Lung (tissue), 11 donors: ENCODE measurements at regions not wholly inside any gene's neighbourhood (a gene's known extent, or its start where the extent isn't known, plus 50 kb on each side); places are given as distances from the start of the nearest gene placed in this dataset.

Experiments
- ATAC-seq: fragments of 200-7000 bp; cut with Tn5 transposase; one replicate; pipeline ENCODE4 v1.9.1; 2020; ENCODE audit warnings: moderate number of reproducible peaks; ENCODE audit not compliant: insufficient read depth, low FRiP score
- DNase-seq, 3 donors: peaks; one replicate each; pipeline ENCODE4 v3.0.0-alpha.2; 2013 to 2017
- H3K27ac ChIP-seq, 2 donors: one replicate each; pipeline ENCODE4 v1.5.1; 2013; ENCODE audit warnings: mild to moderate bottlenecking in 2 of 2, moderate library complexity in 2 of 2, control low read depth in 1 of 2, inconsistent platforms in 1 of 2, low read depth in 1 of 2, low read length in 1 of 2
- H3K27me3 ChIP-seq, 3 donors: one replicate each; pipeline ENCODE4 v1.5.1; 2013; ENCODE audit warnings: low read length in 2 of 3; ENCODE audit not compliant: control insufficient read depth in 3 of 3, insufficient read depth in 3 of 3
- H3K36me3 ChIP-seq, 4 donors: one replicate each; pipeline ENCODE4 v1.5.1; 2013; ENCODE audit warnings: low read length in 4 of 4, mild to moderate bottlenecking in 1 of 4, moderate library complexity in 1 of 4; ENCODE audit not compliant: control insufficient read depth in 4 of 4, insufficient read depth in 4 of 4
- H3K4me1 ChIP-seq, 5 donors: one replicate each; pipeline ENCODE4 v1.5.1; 2013; ENCODE audit warnings: low read length in 5 of 5, mild to moderate bottlenecking in 2 of 5, moderate library complexity in 1 of 5; ENCODE audit not compliant: control insufficient read depth in 5 of 5, insufficient read depth in 5 of 5
- H3K4me3 ChIP-seq: one replicate; pipeline ENCODE4 v1.5.1; 2013; ENCODE audit warnings: mild to moderate bottlenecking, control low read depth, moderate library complexity
- H3K9ac ChIP-seq, 2 donors: one replicate each; pipeline ENCODE4 v1.5.1; 2013; ENCODE audit warnings: low read length in 2 of 2, control low read depth in 1 of 2; ENCODE audit not compliant: insufficient read depth in 1 of 2
- H3K9me3 ChIP-seq, 4 donors: one replicate each; pipeline ENCODE4 v1.5.1; 2013; ENCODE audit warnings: low read length in 3 of 4, mild to moderate bottlenecking in 1 of 4, moderate library complexity in 1 of 4; ENCODE audit not compliant: control insufficient read depth in 4 of 4, insufficient read depth in 3 of 4
- CTCF ChIP-seq: IDR thresholded peaks from 2 replicates; pipeline ENCODE4 v1.5.1; 2012; ENCODE audit warnings: mild to moderate bottlenecking; ENCODE audit errors: control extremely low read depth, extremely low read depth
- WGBS, 2 donors: extraction: QIAGEN DNeasy Blood & Tissue Kit; methylation state at CpG; one replicate each; pipeline ENCODE4 v1.1.7; 2013; 5-methylcytosine and 5-hydroxymethylcytosine counted together
- donor health status: control.
- donor health status: control.
- donor health status: Bipolar disorder and iron deficiency.
- donor health status: healthy.
- donor health status: DM: yes; HTN: yes; CAD: no.

GRCh38 chr13:60755380-60756163 lies 358.6 kb downstream of the TDRD3 start:
- Histone ChIP-seq H3K4me3 (no peak overlapping the region), H3K36me3 (no peaks in the 10 kb centered on the region), H3K4me1 (peaks cover 0 to 15% (median 0%) of the 10 kb centered on the region in 5 donors), H3K27me3 (no peaks in the 10 kb centered on the region), H3K9ac (no peak overlapping the region), H3K27ac (no peak overlapping the region), H3K9me3 (no peaks in the 10 kb centered on the region)
- ATAC-seq (peak; percentile 44), DNase-seq (peak in 1 of 3 donors; percentile 27)
- TF ChIP-seq CTCF = no peak
- whole genome bisulfite sequencing, 2 donors = 59 to 71% methylated on average over 4 of the region's 4 CpGs

GRCh38 chr13:60754211-60755090 lies 357.4 kb downstream of the TDRD3 start:
- TF ChIP-seq CTCF = no peak
- Histone ChIP-seq H3K36me3 (no peaks in the 10 kb centered on the region), H3K9me3 (no peaks in the 10 kb centered on the region), H3K9ac (no peak overlapping the region), H3K4me1 (peaks cover 0 to 12% (median 0%) of the 10 kb centered on the region in 5 donors), H3K27ac (no peak overlapping the region), H3K27me3 (no peaks in the 10 kb centered on the region), H3K4me3 (no peak overlapping the region)
- ATAC-seq (no peak), DNase-seq (no peak)
- 87 to 90% methylated on average over 10 of the region's 10 CpGs for WGBS, 2 donors

- no peak for TF ChIP-seq CTCF
- Histone ChIP-seq H3K4me3 (no peak overlapping the region), H3K9me3 (no peaks in the 10 kb centered on the region), H3K27ac (no peak overlapping the region), H3K27me3 (no peaks in the 10 kb centered on the region), H3K4me1 (peaks cover 0 to 11% (median 0%) of the 10 kb centered on the region in 5 donors), H3K36me3 (no peaks in the 10 kb centered on the region), H3K9ac (no peak overlapping the region)
- ATAC-seq (no peak), DNase-seq (no peak)
- 84 to 86% methylated on average over 1 of the region's 1 CpG for WGBS, 2 donors
These were observed 356.6 kb downstream of the TDRD3 start for GRCh38 chr13:60753641-60754040.
